ENCODE measurements at regions not wholly inside any gene's neighbourhood (a gene's known extent, or its start where the extent isn't known, plus 50 kb on each side); places are given as distances from the start of the nearest gene placed in this dataset.

GRCh38 chr9:134267881-134268724 is 58.2 kb upstream of the RXRA start:
- no peaks in the 10 kb centered on the region for H3K9me3 ChIP-seq (ENCODE audit: control insufficient read depth in 2 of 3, insufficient read depth in 1 of 3, low read length in 3 of 3)
- intact Hi-C loops (cut with DNase I), result no loop called here
- DNase-seq (peak in 3 of 5 donors; percentile 34 to 62 (median 60)), FAIRE-seq (no peak)
- H3K9ac ChIP-seq (ENCODE audit: low read length in 3 of 3), result no peak overlapping the region
- no peak overlapping the region for H3K27ac ChIP-seq (ENCODE audit: low read depth in 2 of 2, low read length in 2 of 2)
- peaks cover 0 to 9% (median 6%) of the 10 kb centered on the region in 3 donors for H3K4me1 ChIP-seq (ENCODE audit: control insufficient read depth in 2 of 3, insufficient read depth in 2 of 3, low read depth in 1 of 3, low read length in 3 of 3)
- no peaks in the 10 kb centered on the region for H3K36me3 ChIP-seq (ENCODE audit: control insufficient read depth in 2 of 3, insufficient read depth in 3 of 3, low read length in 3 of 3)
- no peaks in the 10 kb centered on the region for H3K27me3 ChIP-seq (ENCODE audit: control insufficient read depth, insufficient read depth, low read length)
- TF ChIP-seq CTCF (IDR thresholded peaks at IDR 0.05; ENCODE audit: borderline replicate concordance, extremely low read depth, insufficient read depth), result no peak
- H3K4me3 ChIP-seq (ENCODE audit: low read length in 3 of 3), result no peak overlapping the region

- Histone ChIP-seq H3K9ac (ENCODE audit: low read length in 3 of 3) (no peak overlapping the region), H3K9me3 (ENCODE audit: control insufficient read depth in 2 of 3, insufficient read depth in 1 of 3, low read length in 3 of 3) (no peaks in the 10 kb centered on the region), H3K27me3 (ENCODE audit: control insufficient read depth, insufficient read depth, low read length) (no peaks in the 10 kb centered on the region), H3K27ac (ENCODE audit: low read depth in 2 of 2, low read length in 2 of 2) (no peak overlapping the region), H3K4me1 (ENCODE audit: control insufficient read depth in 2 of 3, insufficient read depth in 2 of 3, low read depth in 1 of 3, low read length in 3 of 3) (peaks cover 0 to 9% (median 6%) of the 10 kb centered on the region in 3 donors), H3K4me3 (ENCODE audit: low read length in 3 of 3) (no peak overlapping the region), H3K36me3 (ENCODE audit: control insufficient read depth in 2 of 3, insufficient read depth in 3 of 3, low read length in 3 of 3) (no peaks in the 10 kb centered on the region)
- TF ChIP-seq CTCF (IDR thresholded peaks at IDR 0.05; ENCODE audit: borderline replicate concordance, extremely low read depth, insufficient read depth), result no peak
- FAIRE-seq, result no peak
- intact Hi-C loops (cut with DNase I), result no loop called here
- DNase-seq, result no peak
These were observed 57.5 kb upstream of the RXRA start for GRCh38 chr9:134268747-134269146.

GRCh38 chr9:134271338-134272301 is 54.6 kb upstream of the RXRA start:
- intact Hi-C loops (cut with DNase I), result no loop called here
- TF ChIP-seq CTCF (IDR thresholded peaks at IDR 0.05; ENCODE audit: borderline replicate concordance, extremely low read depth, insufficient read depth), result no peak
- Histone ChIP-seq H3K9me3 (ENCODE audit: control insufficient read depth in 2 of 3, insufficient read depth in 1 of 3, low read length in 3 of 3) (no peaks in the 10 kb centered on the region), H3K9ac (ENCODE audit: low read length in 3 of 3) (no peak overlapping the region), H3K4me1 (ENCODE audit: control insufficient read depth in 2 of 3, insufficient read depth in 2 of 3, low read depth in 1 of 3, low read length in 3 of 3) (peaks cover 0 to 4% (median 0%) of the 10 kb centered on the region in 3 donors), H3K27ac (ENCODE audit: low read depth in 2 of 2, low read length in 2 of 2) (no peak overlapping the region), H3K4me3 (ENCODE audit: low read length in 3 of 3) (no peak overlapping the region), H3K36me3 (ENCODE audit: control insufficient read depth in 2 of 3, insufficient read depth in 3 of 3, low read length in 3 of 3) (no peaks in the 10 kb centered on the region), H3K27me3 (ENCODE audit: control insufficient read depth, insufficient read depth, low read length) (no peaks in the 10 kb centered on the region)
- peak in 3 of 5 donors; percentile 47 to 53 (median 51) for DNase-seq
- no peak for FAIRE-seq
